Ovary (tissue), 3 donors: ENCODE measurements at regions not wholly inside any gene's neighbourhood (a gene's known extent, or its start where the extent isn't known, plus 50 kb on each side); places are given as distances from the start of the nearest gene placed in this dataset.

Source experiments
- CTCF ChIP-seq, 3 donors: fragments of 450-650 bp in 2 of 3; fragments of 200-600 bp in 1 of 3; IDR thresholded peaks; one replicate each; pipeline versions ENCODE4 v1.5.1 to v1.8.0; 2016 to 2022; ENCODE audit warnings: antibody characterized with exemption in 3 of 3, mild to moderate bottlenecking in 1 of 3
- EP300 ChIP-seq: sonication (generic); formaldehyde crosslinking; IDR thresholded peaks from one replicate; pipeline ENCODE4 v1.6.1; 2017; ENCODE audit warnings: antibody characterized with exemption
- POLR2A ChIP-seq: fragments of 450-650 bp; IDR thresholded peaks from one replicate; pipeline ENCODE4 v1.6.1; 2017; ENCODE audit warnings: antibody characterized with exemption, mild to moderate bottlenecking, moderate library complexity
- donor health status: DM: no; HTN: no; CAD: no.

GRCh38 chr12:90794212-90794611 lies 160.8 kb downstream of the CCER1 start:
- TF ChIP-seq CTCF (IDR thresholded peaks at IDR 0.05) (no peak), POLR2A (no peak), EP300 (no peak)
